ENCODE measurements at regions not wholly inside any gene's neighbourhood (a gene's known extent, or its start where the extent isn't known, plus 50 kb on each side); places are given as distances from the start of the nearest gene placed in this dataset.

DNA sequence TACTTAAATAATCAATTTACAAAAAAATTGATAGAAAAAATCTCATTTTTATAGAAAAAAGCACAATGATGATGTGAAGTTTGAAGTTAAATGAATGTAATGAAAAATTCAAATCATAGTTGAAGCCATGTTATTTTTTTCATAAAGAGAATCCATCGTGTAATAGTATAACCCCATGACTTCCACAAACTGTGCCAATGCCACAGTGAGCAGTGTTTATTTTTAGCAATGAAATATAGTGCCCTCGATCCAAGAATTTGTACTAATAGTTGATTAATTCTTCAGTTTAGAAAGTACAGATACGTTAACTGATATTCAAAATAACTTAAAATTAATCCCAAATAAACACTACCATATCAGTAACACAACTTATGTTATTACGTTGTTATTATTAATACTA, 225.9 kb downstream of the PTPRC start:
- no peak overlapping the region for H3K27ac ChIP-seq (replicated peaks)
- TF ChIP-seq POLR2AphosphoS5 (IDR thresholded peaks at IDR 0.05; ENCODE audit: low read depth): no peak
- no peak for TF ChIP-seq SPI1 (IDR thresholded peaks at IDR 0.05; ENCODE audit: borderline replicate concordance, low read depth)
- TF ChIP-seq, protein P1, sequence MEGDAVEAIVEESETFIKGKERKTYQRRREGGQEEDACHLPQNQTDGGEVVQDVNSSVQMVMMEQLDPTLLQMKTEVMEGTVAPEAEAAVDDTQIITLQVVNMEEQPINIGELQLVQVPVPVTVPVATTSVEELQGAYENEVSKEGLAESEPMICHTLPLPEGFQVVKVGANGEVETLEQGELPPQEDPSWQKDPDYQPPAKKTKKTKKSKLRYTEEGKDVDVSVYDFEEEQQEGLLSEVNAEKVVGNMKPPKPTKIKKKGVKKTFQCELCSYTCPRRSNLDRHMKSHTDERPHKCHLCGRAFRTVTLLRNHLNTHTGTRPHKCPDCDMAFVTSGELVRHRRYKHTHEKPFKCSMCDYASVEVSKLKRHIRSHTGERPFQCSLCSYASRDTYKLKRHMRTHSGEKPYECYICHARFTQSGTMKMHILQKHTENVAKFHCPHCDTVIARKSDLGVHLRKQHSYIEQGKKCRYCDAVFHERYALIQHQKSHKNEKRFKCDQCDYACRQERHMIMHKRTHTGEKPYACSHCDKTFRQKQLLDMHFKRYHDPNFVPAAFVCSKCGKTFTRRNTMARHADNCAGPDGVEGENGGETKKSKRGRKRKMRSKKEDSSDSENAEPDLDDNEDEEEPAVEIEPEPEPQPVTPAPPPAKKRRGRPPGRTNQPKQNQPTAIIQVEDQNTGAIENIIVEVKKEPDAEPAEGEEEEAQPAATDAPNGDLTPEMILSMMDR (IDR thresholded peaks at IDR 0.05; ENCODE audit: insufficient read depth, low read length): no peak
- no peak overlapping the region for H3K4me3 ChIP-seq (replicated peaks; ENCODE audit: insufficient read depth, low read length)
- DNase-seq (ENCODE audit: low read depth in 1 of 2, low spot score in 1 of 2): no peak
- no peaks in the 10 kb centered on the region for H3K27me3 ChIP-seq (ENCODE audit: insufficient read depth, poor library complexity, severe bottlenecking)

DNA sequence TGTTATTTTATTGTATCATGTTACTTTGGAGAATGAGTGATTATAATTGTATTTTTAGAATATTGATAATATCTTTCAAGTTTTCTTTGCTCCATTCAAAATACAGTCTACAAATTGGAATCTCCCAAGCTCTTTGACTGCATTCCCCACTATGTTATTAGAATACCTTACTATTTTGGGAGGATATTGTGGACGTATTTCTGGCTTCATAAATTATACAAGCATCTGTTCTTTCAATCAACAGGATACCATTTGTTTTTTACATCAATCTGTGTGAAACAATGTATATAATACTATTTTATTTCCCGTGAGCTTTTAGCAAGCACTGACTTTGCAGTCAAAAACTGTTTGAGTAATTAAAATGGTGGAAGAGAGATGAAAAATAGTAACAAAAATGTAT, 226.5 kb downstream of the PTPRC start:
- DNase-seq (ENCODE audit: low read depth in 1 of 2, low spot score in 1 of 2): no peak
- H3K27ac ChIP-seq (replicated peaks): no peak overlapping the region
- no peaks in the 10 kb centered on the region for H3K27me3 ChIP-seq (ENCODE audit: insufficient read depth, poor library complexity, severe bottlenecking)
- TF ChIP-seq POLR2AphosphoS5 (IDR thresholded peaks at IDR 0.05; ENCODE audit: low read depth): no peak
- TF ChIP-seq, protein P2, sequence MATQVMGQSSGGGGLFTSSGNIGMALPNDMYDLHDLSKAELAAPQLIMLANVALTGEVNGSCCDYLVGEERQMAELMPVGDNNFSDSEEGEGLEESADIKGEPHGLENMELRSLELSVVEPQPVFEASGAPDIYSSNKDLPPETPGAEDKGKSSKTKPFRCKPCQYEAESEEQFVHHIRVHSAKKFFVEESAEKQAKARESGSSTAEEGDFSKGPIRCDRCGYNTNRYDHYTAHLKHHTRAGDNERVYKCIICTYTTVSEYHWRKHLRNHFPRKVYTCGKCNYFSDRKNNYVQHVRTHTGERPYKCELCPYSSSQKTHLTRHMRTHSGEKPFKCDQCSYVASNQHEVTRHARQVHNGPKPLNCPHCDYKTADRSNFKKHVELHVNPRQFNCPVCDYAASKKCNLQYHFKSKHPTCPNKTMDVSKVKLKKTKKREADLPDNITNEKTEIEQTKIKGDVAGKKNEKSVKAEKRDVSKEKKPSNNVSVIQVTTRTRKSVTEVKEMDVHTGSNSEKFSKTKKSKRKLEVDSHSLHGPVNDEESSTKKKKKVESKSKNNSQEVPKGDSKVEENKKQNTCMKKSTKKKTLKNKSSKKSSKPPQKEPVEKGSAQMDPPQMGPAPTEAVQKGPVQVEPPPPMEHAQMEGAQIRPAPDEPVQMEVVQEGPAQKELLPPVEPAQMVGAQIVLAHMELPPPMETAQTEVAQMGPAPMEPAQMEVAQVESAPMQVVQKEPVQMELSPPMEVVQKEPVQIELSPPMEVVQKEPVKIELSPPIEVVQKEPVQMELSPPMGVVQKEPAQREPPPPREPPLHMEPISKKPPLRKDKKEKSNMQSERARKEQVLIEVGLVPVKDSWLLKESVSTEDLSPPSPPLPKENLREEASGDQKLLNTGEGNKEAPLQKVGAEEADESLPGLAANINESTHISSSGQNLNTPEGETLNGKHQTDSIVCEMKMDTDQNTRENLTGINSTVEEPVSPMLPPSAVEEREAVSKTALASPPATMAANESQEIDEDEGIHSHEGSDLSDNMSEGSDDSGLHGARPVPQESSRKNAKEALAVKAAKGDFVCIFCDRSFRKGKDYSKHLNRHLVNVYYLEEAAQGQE (IDR thresholded peaks at IDR 0.05; ENCODE audit: insufficient replicate concordance, low read depth): no peak
- TF ChIP-seq SPI1 (IDR thresholded peaks at IDR 0.05; ENCODE audit: borderline replicate concordance, low read depth): no peak
- TF ChIP-seq GABPA (IDR thresholded peaks at IDR 0.05; ENCODE audit: low read depth): no peak
- TF ChIP-seq, protein P1 (IDR thresholded peaks at IDR 0.05; ENCODE audit: insufficient read depth, low read length): no peak
- H3K4me3 ChIP-seq (replicated peaks; ENCODE audit: insufficient read depth, low read length): no peak overlapping the region

DNA sequence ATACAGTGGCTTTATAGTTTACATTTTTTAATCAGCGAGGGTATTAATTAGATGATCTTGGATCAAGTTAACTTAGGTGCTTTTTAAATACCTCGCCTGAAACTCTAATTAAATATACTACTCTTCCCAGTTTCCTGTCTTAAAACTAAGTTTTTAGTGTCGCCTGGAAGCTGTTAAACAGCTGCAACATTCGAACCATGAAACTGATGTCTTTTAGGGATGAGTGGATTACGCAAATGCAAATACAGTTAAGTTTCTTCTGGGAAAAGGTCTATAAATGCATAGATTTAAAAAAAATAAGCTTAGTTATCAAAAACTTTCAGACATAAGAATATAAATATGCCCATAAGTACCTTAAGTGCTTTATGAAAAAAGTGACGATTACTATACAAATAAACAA, 228.3 kb downstream of the PTPRC start:
- Histone ChIP-seq H3K4me3 (replicated peaks; ENCODE audit: insufficient read depth, low read length) (no peak overlapping the region), H3K27me3 (ENCODE audit: insufficient read depth, poor library complexity, severe bottlenecking) (no peaks in the 10 kb centered on the region), H3K27ac (replicated peaks) (no peak overlapping the region)
- TF ChIP-seq GABPA (IDR thresholded peaks at IDR 0.05; ENCODE audit: low read depth): no peak
- TF ChIP-seq, protein P1 (IDR thresholded peaks at IDR 0.05; ENCODE audit: insufficient read depth, low read length): no peak
- no peak for TF ChIP-seq SPI1 (IDR thresholded peaks at IDR 0.05; ENCODE audit: borderline replicate concordance, low read depth)
- TF ChIP-seq POLR2AphosphoS5 (IDR thresholded peaks at IDR 0.05; ENCODE audit: low read depth): no peak
- TF ChIP-seq, protein P2 (IDR thresholded peaks at IDR 0.05; ENCODE audit: insufficient replicate concordance, low read depth): no peak
- DNase-seq (ENCODE audit: low read depth in 1 of 2, low spot score in 1 of 2): no peak

DNA sequence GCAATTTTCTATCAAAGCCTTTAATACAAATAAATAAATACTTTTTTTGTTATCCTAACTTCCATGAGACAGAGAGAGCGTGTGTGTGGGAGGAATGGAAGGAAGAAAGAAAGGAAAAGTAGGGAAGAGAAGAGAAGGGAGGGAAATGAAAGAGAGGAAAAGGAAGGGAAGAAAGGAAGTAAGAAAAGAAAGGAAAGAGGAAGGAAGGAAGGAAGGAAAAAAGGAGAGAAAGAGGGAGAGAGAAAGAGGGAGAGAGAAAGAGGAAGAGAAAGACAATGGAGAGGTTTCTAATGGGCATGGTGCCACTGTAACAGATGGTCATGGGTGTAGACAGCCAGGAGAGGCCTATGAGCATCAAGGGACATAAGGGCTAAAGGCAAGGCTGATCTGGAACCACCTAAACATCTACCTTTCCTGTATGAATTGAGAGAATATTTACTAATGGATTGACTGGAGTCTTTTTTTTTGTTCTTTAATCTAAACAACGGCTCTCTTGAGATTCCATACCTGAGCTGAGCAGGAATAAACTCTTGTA, 234.9 kb downstream of the PTPRC start:
- no peak overlapping the region for H3K4me3 ChIP-seq (replicated peaks; ENCODE audit: insufficient read depth, low read length)
- no peak overlapping the region for H3K27ac ChIP-seq (replicated peaks)
- TF ChIP-seq POLR2AphosphoS5 (IDR thresholded peaks at IDR 0.05; ENCODE audit: low read depth): no peak
- no peak for TF ChIP-seq GABPA (IDR thresholded peaks at IDR 0.05; ENCODE audit: low read depth)
- TF ChIP-seq, protein P1 (IDR thresholded peaks at IDR 0.05; ENCODE audit: insufficient read depth, low read length): no peak
- TF ChIP-seq, protein P2 (IDR thresholded peaks at IDR 0.05; ENCODE audit: insufficient replicate concordance, low read depth): no peak
- TF ChIP-seq SPI1 (IDR thresholded peaks at IDR 0.05; ENCODE audit: borderline replicate concordance, low read depth): no peak; the same call in 1 of the 2 replicates
- no peaks in the 10 kb centered on the region for H3K27me3 ChIP-seq (ENCODE audit: insufficient read depth, poor library complexity, severe bottlenecking)
- no peak for DNase-seq (ENCODE audit: low read depth in 1 of 2, low spot score in 1 of 2)

All from HL-60 (cell line).